ENCODE measurements at regions not wholly inside any gene's neighbourhood (a gene's known extent, or its start where the extent isn't known, plus 50 kb on each side); places are given as distances from the start of the nearest gene placed in this dataset.
"Not testable (repeated sequence)": the region's sequence is repeated elsewhere in the genome, so short reads cannot be mapped to it uniquely, and the experiment has no call there.

DNA sequence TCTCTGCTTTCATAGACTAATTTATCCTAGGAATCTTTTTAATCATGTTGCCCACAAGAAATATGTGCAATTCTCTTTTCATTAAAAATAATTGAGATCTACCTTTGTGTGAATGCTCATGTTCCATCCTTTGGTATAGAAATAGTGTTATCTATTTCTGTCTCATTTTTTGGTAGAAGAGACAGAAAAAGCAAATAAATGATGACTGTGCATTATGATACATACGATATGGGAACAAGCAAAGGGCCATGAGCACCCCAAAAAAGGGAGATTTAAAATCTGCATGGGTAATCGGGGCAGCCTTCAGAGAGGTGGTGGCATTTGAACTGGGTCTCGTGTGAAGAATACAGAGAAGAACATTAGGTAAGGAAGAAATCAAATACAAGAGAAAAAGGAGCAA lies 1197.5 kb upstream of the AUTS2 start:
- Histone ChIP-seq H3K9ac (ENCODE audit: low read depth in 1 of 2, low read length in 2 of 2) (no peak overlapping the region), H3K27ac (ENCODE audit: low read depth, low read length) (no peak overlapping the region), H3K36me3 (ENCODE audit: control insufficient read depth in 1 of 2, insufficient read depth in 2 of 2, low read length in 2 of 2) (no peaks in the 10 kb centered on the region), H3K27me3 (ENCODE audit: control insufficient read depth in 1 of 2, insufficient read depth in 2 of 2, low read length in 2 of 2) (no peaks in the 10 kb centered on the region), H3K9me3 (ENCODE audit: control insufficient read depth in 1 of 2, low read length in 2 of 2) (no peaks in the 10 kb centered on the region), H3K4me3 (ENCODE audit: low read depth in 1 of 2, low read length in 2 of 2) (no peak overlapping the region), H3K4me1 (ENCODE audit: control insufficient read depth in 1 of 2, insufficient read depth in 2 of 2, low read length in 2 of 2) (no peaks in the 10 kb centered on the region)

DNA sequence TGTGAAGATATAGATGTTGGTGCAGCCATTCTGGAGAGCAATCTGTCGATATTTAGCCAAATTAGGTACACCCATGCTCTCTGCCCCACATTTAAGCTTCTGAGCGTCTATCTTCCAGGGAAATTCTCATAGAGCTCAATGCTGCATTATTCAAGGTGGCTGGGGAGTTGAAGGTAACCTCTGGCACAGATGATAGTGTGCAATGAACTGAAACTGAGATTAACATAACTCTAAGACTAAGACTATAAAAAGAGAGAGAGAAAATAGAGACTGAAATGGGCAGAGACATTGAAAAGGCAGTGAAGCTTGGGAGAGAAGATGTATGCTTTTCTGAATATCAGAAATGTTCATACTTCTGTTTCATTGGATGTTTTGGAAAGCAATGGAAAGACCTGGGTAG lies 1197.0 kb upstream of the AUTS2 start:
- Histone ChIP-seq H3K9me3 (ENCODE audit: control insufficient read depth in 1 of 2, low read length in 2 of 2) (no peaks in the 10 kb centered on the region), H3K4me3 (ENCODE audit: low read depth in 1 of 2, low read length in 2 of 2) (no peak overlapping the region)

DNA sequence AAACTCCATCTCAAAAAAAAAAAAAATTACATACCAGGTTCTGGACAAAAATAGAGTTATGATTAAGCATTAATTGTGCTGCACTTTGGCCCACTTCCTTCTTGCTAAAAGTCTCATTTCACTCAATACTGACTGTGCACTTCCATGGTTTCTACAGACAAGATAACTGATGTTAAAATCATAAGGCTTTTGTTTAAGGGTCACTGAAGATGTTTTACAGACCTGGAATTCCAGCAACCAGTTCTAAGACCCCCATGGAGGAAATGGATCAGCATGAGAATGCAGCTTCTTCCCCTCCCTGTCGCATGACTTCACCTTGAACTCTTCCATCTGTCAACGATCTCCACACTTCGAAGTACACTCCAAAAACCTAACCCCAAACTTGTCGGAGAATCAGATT lies 1191.8 kb upstream of the AUTS2 start:
- Histone ChIP-seq H3K27ac (ENCODE audit: low read depth, low read length) (no peak overlapping the region), H3K36me3 (ENCODE audit: control insufficient read depth in 1 of 2, insufficient read depth in 2 of 2, low read length in 2 of 2) (no peaks in the 10 kb centered on the region), H3K4me1 (ENCODE audit: control insufficient read depth in 1 of 2, insufficient read depth in 2 of 2, low read length in 2 of 2) (no peaks in the 10 kb centered on the region), H3K27me3 (ENCODE audit: control insufficient read depth in 1 of 2, insufficient read depth in 2 of 2, low read length in 2 of 2) (no peaks in the 10 kb centered on the region), H3K9ac (ENCODE audit: low read depth in 1 of 2, low read length in 2 of 2) (no peak overlapping the region), H3K4me3 (ENCODE audit: low read depth in 1 of 2, low read length in 2 of 2) (no peak overlapping the region), H3K9me3 (ENCODE audit: control insufficient read depth in 1 of 2, low read length in 2 of 2) (no peaks in the 10 kb centered on the region)

More for the DNA sequence above, 1197.0 kb upstream of the AUTS2 start:
- Histone ChIP-seq H3K27me3 (ENCODE audit: control insufficient read depth in 1 of 2, insufficient read depth in 2 of 2, low read length in 2 of 2) (no peaks in the 10 kb centered on the region), H3K27ac (ENCODE audit: low read depth, low read length) (no peak overlapping the region), H3K36me3 (ENCODE audit: control insufficient read depth in 1 of 2, insufficient read depth in 2 of 2, low read length in 2 of 2) (no peaks in the 10 kb centered on the region), H3K4me1 (ENCODE audit: control insufficient read depth in 1 of 2, insufficient read depth in 2 of 2, low read length in 2 of 2) (no peaks in the 10 kb centered on the region), H3K9ac (ENCODE audit: low read depth in 1 of 2, low read length in 2 of 2) (no peak overlapping the region)

DNA sequence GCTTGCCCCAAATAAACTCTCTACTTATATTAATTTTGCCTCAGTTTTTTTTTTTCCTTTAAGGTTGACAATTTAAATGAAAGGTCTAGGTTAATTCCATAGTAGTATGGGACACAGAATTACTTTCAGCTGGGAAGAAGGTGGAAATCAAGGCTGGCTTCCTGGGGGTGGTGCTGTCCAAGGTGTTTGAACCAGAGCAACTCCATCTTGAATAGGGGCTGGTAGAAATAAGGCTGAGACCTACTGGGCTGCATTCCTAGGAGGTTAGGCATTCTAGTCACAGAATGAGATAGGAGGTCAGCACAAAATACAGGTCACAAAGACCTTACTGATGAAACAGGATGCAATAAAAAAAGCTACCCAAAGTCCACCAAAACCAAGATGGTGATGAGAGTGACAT lies 1190.8 kb upstream of the AUTS2 start:
- Histone ChIP-seq H3K4me1 (ENCODE audit: control insufficient read depth in 1 of 2, insufficient read depth in 2 of 2, low read length in 2 of 2) (no peaks in the 10 kb centered on the region), H3K4me3 (ENCODE audit: low read depth in 1 of 2, low read length in 2 of 2) (no peak overlapping the region), H3K27ac (ENCODE audit: low read depth, low read length) (no peak overlapping the region), H3K27me3 (ENCODE audit: control insufficient read depth in 1 of 2, insufficient read depth in 2 of 2, low read length in 2 of 2) (no peaks in the 10 kb centered on the region), H3K36me3 (ENCODE audit: control insufficient read depth in 1 of 2, insufficient read depth in 2 of 2, low read length in 2 of 2) (no peaks in the 10 kb centered on the region), H3K9me3 (ENCODE audit: control insufficient read depth in 1 of 2, low read length in 2 of 2) (no peaks in the 10 kb centered on the region), H3K9ac (ENCODE audit: low read depth in 1 of 2, low read length in 2 of 2) (no peak overlapping the region)

DNA sequence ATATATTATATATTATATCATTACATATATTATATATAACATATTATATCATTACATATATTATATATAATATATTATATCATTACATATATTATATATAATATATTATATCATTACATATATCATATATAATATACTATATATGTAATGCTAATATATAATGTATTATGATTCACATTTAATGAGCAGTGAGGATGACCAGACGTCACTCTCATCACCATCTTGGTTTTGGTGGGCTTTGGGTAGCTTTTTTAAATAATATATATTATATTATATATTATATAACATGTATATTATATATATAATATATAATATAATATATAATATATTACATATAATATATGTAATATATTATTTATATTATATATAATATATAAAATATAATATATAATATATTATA lies 1189.4 kb upstream of the AUTS2 start:
- no peak overlapping the region for H3K9ac ChIP-seq (ENCODE audit: low read depth in 1 of 2, low read length in 2 of 2)
- H3K4me1 ChIP-seq (ENCODE audit: control insufficient read depth in 1 of 2, insufficient read depth in 2 of 2, low read length in 2 of 2): no peaks in the 10 kb centered on the region
- H3K27me3 ChIP-seq (ENCODE audit: control insufficient read depth in 1 of 2, insufficient read depth in 2 of 2, low read length in 2 of 2): no peaks in the 10 kb centered on the region
- no peak overlapping the region for H3K27ac ChIP-seq (ENCODE audit: low read depth, low read length)
- no peaks in the 10 kb centered on the region for H3K36me3 ChIP-seq (ENCODE audit: control insufficient read depth in 1 of 2, insufficient read depth in 2 of 2, low read length in 2 of 2)
- no peaks in the 10 kb centered on the region for H3K9me3 ChIP-seq (ENCODE audit: control insufficient read depth in 1 of 2, low read length in 2 of 2)
- H3K4me3 ChIP-seq (ENCODE audit: low read depth in 1 of 2, low read length in 2 of 2): no peak overlapping the region

DNA sequence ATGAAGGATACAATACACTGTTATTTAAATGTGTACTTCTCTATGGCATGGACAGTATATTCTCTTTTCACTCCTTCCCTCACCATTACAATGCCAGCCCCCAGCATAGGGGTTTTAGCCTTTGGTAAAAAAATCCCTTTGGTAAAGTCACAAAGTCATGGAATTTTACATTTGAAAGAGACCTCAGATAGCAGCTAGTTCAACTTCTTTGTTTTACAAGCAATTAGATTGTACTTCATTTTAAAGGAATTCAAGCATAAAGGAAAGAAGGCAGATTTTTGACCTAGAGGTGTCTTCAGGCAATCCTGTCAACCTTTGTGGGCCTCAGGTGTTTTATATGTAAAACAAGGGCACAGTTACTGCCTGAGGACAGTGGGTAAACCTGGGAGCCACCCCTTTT lies 1188.4 kb upstream of the AUTS2 start:
- H3K27ac ChIP-seq (ENCODE audit: low read depth, low read length): no peak overlapping the region
- H3K9me3 ChIP-seq (ENCODE audit: control insufficient read depth in 1 of 2, low read length in 2 of 2): no peaks in the 10 kb centered on the region
- no peak overlapping the region for H3K9ac ChIP-seq (ENCODE audit: low read depth in 1 of 2, low read length in 2 of 2)
- no peaks in the 10 kb centered on the region for H3K27me3 ChIP-seq (ENCODE audit: control insufficient read depth in 1 of 2, insufficient read depth in 2 of 2, low read length in 2 of 2)
- no peaks in the 10 kb centered on the region for H3K36me3 ChIP-seq (ENCODE audit: control insufficient read depth in 1 of 2, insufficient read depth in 2 of 2, low read length in 2 of 2)
- H3K4me3 ChIP-seq (ENCODE audit: low read depth in 1 of 2, low read length in 2 of 2): no peak overlapping the region
- H3K4me1 ChIP-seq (ENCODE audit: control insufficient read depth in 1 of 2, insufficient read depth in 2 of 2, low read length in 2 of 2): no peaks in the 10 kb centered on the region

DNA sequence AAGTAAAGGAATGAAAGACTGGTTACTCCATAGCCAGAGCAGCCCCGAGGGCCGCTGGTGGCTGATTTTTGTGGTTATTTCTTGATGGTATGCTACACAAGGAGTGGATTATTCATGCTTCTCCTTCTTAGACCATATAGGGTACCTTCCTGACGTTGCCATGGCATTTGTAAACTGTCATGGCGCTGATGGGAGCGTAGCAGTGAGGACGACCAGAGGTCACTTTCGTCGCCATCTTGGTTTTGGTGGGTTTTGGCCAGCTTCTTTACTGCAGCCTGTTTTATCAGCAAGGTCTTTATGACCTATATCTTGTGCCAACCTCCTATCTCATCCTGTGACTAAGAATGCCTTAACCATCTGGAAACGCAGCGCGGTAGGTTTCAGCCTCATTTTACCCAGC lies 1187.6 kb upstream of the AUTS2 start:
- H3K4me1 ChIP-seq (ENCODE audit: control insufficient read depth in 1 of 2, insufficient read depth in 2 of 2, low read length in 2 of 2); H3K9me3 ChIP-seq (ENCODE audit: control insufficient read depth in 1 of 2, low read length in 2 of 2); H3K36me3 ChIP-seq (ENCODE audit: control insufficient read depth in 1 of 2, insufficient read depth in 2 of 2, low read length in 2 of 2): not testable (repeated sequence)

DNA sequence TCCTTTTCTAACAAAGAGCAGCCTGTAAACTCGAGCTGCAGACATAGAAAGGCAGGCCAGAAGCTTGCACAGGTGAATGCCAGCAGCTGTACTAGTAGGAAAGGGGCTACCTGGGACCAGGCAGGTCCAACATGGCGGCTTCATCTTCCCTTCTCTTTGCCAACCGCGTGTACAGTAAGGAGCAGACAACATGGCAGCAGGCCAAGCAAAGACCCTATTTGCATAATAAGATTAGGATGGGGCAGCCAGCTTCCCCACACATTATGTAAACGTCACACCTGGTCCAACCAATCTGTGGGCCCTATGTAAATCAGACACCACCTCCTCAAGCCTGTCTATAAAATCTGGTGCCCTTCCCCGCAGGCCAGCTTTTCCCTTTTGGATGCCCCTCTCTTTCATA lies 1186.5 kb upstream of the AUTS2 start:
- Histone ChIP-seq H3K4me1 (ENCODE audit: control insufficient read depth in 1 of 2, insufficient read depth in 2 of 2, low read length in 2 of 2) (no peaks in the 10 kb centered on the region), H3K27ac (ENCODE audit: low read depth, low read length) (no peak overlapping the region), H3K9me3 (ENCODE audit: control insufficient read depth in 1 of 2, low read length in 2 of 2) (peaks cover 0 to 2% of the 10 kb centered on the region in 2 donors), H3K36me3 (ENCODE audit: control insufficient read depth in 1 of 2, insufficient read depth in 2 of 2, low read length in 2 of 2) (no peaks in the 10 kb centered on the region), H3K4me3 (ENCODE audit: low read depth in 1 of 2, low read length in 2 of 2) (no peak overlapping the region), H3K27me3 (ENCODE audit: control insufficient read depth in 1 of 2, insufficient read depth in 2 of 2, low read length in 2 of 2) (no peaks in the 10 kb centered on the region), H3K9ac (ENCODE audit: low read depth in 1 of 2, low read length in 2 of 2) (no peak overlapping the region)

More for the DNA sequence above, 1187.6 kb upstream of the AUTS2 start:
- not testable (repeated sequence) for H3K4me3 ChIP-seq (ENCODE audit: low read depth in 1 of 2, low read length in 2 of 2); H3K9ac ChIP-seq (ENCODE audit: low read depth in 1 of 2, low read length in 2 of 2); H3K27ac ChIP-seq (ENCODE audit: low read depth, low read length); H3K27me3 ChIP-seq (ENCODE audit: control insufficient read depth in 1 of 2, insufficient read depth in 2 of 2, low read length in 2 of 2)

DNA sequence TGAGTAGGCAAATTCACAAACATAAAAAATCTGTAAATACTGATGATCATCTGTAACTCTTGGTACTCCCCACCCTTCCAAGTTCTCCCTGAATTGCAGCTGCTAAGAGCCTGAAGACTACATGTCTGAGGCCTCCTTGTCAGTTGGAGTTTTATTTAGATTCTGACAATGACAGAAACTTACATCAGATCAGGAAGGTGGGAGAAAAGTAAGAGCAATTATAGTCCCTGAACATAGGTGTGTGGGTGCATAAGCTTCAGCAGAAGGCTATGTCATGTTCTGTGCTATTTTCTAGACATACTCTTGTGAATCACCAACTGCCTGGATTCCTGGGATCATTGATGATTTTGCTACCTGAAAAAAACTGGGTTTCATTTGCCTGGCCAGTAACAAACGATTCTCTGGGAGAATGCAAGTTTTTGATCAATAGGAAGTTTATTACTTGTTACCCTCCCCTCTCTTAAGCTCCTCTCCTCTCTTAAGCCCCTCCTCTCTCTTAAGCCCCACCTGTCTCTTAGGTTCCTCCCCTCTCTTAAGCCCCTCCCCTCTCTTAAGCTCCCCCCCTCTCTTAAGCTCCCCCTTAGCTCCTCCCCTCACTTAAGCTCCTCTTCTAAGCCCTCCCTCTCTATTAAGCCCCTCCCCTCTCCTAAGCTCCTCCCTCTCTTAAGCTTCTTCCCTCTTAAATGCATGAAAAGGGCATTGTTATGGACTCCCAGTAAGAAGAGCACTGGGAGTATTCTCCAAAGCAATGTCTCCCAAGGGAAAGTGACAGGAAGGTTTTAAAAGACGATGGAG lies 1183.4 kb upstream of the AUTS2 start:
- Histone ChIP-seq H3K9me3 (ENCODE audit: control insufficient read depth in 1 of 2, low read length in 2 of 2) (peaks cover 0 to 2% of the 10 kb centered on the region in 2 donors), H3K27me3 (ENCODE audit: control insufficient read depth in 1 of 2, insufficient read depth in 2 of 2, low read length in 2 of 2) (no peaks in the 10 kb centered on the region), H3K4me3 (ENCODE audit: low read depth in 1 of 2, low read length in 2 of 2) (no peak overlapping the region), H3K36me3 (ENCODE audit: control insufficient read depth in 1 of 2, insufficient read depth in 2 of 2, low read length in 2 of 2) (no peaks in the 10 kb centered on the region), H3K4me1 (ENCODE audit: control insufficient read depth in 1 of 2, insufficient read depth in 2 of 2, low read length in 2 of 2) (no peaks in the 10 kb centered on the region), H3K9ac (ENCODE audit: low read depth in 1 of 2, low read length in 2 of 2) (no peak overlapping the region), H3K27ac (ENCODE audit: low read depth, low read length) (no peak overlapping the region)

DNA sequence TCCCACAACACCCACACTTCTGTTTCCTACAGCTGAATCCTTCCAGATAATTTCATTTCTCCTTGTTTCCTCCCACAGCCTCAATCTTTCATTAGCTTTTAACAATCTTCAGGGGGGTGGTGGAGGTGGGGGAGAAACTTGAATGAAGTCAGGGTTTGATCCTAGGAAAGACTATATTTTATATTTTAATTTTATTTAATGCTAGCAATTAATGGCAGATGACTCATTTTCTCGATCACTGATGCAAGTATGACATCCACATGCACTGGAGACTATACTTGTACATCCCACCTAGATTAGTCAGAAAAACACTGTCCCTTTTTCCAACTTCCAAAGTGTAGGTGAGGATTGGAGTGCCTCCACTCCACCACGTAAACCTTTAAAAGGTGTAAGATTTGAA lies 1181.3 kb upstream of the AUTS2 start:
- no peaks in the 10 kb centered on the region for H3K4me1 ChIP-seq (ENCODE audit: control insufficient read depth in 1 of 2, insufficient read depth in 2 of 2, low read length in 2 of 2)
- no peak overlapping the region for H3K4me3 ChIP-seq (ENCODE audit: low read depth in 1 of 2, low read length in 2 of 2)
- H3K9me3 ChIP-seq (ENCODE audit: control insufficient read depth in 1 of 2, low read length in 2 of 2): peaks cover 0 to 2% of the 10 kb centered on the region in 2 donors
- H3K27me3 ChIP-seq (ENCODE audit: control insufficient read depth in 1 of 2, insufficient read depth in 2 of 2, low read length in 2 of 2): no peaks in the 10 kb centered on the region
- no peak overlapping the region for H3K9ac ChIP-seq (ENCODE audit: low read depth in 1 of 2, low read length in 2 of 2)
- H3K27ac ChIP-seq (ENCODE audit: low read depth, low read length): no peak overlapping the region
- no peaks in the 10 kb centered on the region for H3K36me3 ChIP-seq (ENCODE audit: control insufficient read depth in 1 of 2, insufficient read depth in 2 of 2, low read length in 2 of 2)
